DMS 273 (cell line): ENCODE measurements at regions not wholly inside any gene's neighbourhood (a gene's known extent, or its start where the extent isn't known, plus 50 kb on each side); places are given as distances from the start of the nearest gene placed in this dataset.
"Not testable (repeated sequence)": the region's sequence is repeated elsewhere in the genome, so short reads cannot be mapped to it uniquely, and the experiment has no call there.

Source experiments
- DNase-seq: peaks from one replicate; lab custom pipeline; 2025; ENCODE audit not compliant: unreplicated experiment; lab: John Stamatoyannopoulos, UW

DNA sequence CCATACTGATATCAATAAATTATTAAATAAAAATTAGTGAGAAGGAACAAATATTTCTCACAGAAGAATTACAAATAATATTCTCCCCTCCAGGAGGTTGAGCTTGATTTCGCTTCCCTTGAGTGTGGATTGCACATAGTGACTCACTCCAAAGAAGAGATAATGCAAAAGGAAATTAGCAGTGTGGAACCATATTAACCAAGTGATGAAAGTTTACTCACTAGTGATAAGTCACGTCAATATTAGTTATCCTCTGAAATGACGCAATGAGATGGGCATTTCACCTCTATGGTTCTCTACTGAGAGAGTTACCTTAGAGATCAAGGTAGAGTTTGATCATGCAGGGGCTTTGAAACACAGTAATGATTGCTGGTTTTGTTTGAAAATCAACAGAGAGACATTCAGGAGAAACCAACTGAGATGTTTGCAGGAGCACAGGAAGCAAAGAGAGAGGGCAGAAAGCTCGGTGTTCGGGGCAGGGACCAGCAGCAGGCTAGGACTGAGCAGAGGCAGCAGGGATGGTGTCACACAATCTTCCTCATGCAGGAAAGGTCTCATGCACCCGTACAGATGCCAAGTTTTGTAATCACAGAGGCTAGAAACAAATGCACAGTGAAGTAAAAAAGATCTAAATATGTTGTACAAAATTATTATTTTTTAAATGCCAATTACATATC, 634.5 kb downstream of the QKI start:
- no peak for DNase-seq

DNA sequence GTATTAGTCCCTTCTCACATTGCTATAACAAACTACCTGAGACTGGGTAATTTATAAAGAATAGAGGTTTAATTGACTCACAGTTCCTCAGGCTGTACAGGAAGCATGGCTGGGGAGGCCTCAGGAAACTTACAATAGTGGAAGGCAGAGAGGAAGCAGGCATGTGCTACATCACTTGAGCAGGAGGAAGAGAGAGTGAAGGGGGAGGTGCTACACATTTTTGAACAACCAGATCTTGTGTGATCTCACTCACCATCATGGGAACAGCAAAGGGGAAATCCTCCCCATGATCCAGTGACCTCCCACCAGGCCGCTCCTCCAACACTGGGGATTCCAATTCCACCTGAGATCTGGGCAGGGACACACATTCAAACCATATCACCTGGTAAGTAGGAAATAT, 630.6 kb downstream of the QKI start:
- DNase-seq = no peak

DNA sequence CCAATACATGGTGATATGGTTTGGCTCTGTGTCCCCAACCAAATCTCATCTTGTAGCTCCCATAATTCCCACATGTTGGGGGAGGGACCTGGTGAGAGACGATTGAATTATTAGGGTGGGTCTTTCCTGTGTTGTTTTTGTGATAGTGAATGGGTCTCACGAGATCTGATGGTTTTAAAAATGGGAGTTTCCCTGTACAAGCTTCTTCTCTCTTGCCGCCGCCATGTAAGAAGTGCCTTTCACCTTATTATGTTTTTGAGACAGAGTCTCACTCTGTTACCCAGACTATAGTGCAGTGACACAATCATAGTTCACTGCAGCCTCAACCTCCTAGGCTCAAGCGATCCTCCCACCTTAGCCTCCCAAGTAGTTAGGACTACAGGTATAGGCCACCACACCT, 629.1 kb downstream of the QKI start:
- DNase-seq = not testable (repeated sequence)

DNA sequence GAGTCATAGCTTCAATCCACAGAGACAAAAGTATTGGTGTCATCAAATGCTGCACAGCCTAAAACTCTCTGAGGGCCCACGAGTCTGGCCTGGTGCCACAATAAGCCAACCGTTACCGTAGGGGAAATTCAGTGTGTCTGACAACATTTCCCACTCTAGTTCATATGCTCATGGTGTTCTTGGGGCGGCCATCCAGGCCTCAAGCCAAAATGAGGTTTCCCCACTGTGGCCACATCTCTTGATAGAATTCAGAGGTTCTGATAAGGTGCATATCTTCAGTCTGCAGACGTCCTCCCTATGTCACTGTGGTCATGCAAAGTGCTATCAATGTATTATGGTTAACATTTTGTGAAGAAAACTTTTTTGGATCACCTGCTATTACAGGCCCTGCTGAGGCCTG, 627.7 kb downstream of the QKI start:
- no peak for DNase-seq

DNA sequence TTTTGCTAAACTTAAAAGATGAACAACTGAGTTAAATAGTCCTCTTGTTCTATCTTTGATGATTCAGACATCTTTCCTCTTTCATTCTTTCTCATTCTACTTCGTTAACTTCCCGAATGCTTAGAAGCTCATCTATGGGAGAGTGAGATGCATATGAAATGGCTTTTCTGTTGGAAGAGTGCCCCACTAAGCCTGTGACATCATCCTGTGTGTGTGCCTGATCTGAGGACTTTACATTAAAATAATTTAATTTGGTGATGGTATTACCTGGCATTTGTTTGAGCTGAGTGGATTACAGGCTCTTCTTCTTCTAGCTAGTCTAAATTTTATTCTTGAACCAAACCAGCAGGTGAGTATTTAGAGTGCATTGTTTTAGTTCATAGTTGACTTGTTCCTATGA, 626.5 kb downstream of the QKI start:
- DNase-seq = no peak

DNA sequence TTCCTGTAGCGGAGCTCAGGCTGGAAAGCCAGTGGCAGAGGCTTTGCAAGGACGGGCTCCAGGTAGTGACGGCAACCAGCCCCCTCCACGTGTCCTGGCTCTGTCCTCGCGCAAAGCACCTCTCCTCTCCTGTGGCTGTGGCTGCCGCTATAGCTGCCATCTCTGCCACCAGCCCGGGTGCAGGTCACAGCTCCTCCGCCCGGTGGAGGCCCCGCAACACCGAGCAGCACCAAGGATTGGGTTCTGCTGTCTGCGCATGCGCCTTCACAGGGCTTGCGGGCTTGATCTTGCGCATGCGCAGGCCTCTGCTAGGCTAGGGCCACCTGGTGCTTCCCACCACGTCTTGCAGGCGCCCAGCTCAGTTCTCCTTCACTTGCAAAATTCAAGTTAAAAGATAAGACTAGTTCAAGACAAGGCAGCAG, 625.4 kb downstream of the QKI start:
- DNase-seq = no peak

DNA sequence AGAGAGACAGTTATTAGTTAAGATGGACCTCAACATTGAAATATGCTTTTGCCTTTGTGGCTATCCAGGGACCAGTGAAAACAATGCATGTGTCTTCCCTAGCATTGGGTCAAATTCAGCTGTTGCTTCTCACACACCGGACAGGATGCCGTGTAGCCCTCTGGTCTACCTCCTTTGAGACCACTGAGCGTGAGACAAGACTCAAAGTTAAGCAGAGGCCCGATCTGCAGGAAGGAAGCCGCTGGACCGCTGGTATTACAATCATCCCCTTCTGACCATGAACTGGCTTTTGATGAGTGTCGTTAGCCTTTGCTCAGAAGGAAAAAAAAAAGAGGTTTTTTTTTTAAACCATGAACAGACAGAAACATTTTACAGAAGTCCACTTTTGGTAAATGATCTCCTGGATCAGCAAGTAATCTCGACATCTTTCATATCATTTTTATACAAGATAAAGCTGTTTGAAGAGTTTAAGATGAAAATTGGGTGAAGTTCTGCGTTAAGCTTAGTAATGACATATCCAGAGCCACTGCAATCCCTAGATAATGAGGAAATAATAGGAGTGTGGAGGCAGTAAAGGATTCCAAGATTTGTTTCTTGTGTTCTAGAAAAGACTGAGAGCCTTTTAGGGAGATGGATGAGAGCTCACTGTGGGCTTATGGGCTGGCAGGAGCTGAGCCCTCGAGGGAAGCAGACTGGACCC, 622.8 kb downstream of the QKI start:
- DNase-seq = no peak

DNA sequence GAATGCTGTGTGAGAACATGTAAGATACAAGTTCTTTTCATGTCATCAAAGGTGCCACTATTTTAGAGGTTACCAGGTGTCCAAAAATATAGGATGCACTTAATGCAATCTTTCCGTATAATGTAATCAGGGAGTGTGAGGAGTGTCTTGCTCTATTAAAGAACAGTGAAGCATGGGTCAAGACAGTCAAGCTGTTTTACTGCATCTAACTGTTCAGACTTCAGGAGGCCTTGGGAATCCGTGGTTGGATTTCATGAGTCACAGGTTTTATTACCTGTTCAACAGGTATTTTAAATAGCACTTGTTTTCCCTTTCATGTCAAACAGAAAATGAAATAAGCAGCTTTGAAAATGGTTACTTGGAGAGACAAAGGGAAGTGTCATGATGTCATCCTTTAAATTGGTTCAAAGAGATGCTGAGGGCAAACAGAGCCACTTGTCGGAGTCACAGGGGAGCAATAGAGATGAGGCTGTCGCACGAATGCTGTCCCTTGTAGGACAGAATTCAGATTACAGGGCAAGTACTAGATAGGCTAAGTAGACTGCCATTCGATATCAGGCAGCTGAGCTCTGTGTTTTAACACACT, 621.5 kb downstream of the QKI start:
- DNase-seq = no peak

DNA sequence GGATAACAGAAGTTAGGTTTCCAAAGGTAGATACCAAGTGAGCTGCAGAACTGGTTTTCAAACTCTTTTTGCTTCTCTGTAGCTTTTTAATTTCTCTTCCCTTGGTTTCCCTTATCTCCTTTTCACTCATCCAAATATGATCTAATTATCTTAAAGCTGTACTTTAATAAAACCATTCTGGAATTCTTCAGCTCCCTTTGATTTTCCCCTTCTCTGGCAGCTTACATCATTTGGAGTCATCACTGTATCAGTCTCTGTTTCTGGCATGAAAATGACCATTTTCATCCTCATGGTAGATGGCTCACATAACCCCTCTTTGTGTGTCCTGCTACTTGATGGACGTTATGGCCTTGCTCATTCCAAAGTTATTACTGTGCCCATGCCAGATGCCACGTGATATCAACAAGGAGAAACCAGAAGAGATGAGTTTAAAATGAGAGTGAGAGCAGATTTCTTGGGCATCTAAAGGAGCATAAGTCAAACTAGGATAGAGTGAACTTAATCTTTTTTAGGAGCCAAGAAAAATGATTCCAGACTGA, 620.2 kb downstream of the QKI start:
- no peak for DNase-seq

DNA sequence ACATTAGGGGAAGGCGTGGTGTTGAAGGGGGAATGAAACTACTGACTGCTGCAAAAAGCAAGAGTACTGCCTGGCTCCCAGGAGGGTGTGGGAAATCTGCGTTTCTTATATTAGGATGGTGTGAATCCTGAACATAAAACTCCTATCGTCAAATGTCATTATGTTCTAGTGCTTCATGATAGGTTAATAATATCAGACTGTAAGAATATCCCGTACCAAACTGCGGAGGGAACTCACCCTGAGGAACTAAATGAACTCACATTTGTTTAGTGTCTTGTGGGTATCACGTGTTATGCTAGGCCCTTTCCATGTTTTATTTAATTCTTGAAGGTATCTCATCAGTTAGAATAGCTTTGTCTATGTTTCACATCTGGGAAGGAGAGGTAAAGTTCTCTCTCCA, 610.7 kb downstream of the QKI start:
- DNase-seq = no peak

DNA sequence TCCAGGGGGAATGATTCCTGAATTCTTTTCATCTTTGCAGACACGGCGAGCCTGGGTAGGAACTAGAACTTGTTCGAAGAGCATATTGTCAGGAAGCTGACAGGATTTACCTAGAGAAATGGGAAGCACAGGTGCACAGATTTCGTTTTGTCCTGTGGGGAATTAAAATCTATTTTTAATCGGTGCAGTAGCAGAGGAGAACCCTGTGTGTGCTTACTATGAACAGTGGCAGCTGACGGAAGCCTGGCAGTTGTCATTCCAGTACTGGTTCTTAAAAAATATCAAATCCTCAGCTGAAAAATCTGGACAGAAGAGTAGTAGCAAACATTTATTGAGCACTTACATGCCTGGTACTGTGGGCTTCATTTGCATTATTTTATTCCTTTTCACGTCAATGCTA, 609.0 kb downstream of the QKI start:
- DNase-seq = no peak

DNA sequence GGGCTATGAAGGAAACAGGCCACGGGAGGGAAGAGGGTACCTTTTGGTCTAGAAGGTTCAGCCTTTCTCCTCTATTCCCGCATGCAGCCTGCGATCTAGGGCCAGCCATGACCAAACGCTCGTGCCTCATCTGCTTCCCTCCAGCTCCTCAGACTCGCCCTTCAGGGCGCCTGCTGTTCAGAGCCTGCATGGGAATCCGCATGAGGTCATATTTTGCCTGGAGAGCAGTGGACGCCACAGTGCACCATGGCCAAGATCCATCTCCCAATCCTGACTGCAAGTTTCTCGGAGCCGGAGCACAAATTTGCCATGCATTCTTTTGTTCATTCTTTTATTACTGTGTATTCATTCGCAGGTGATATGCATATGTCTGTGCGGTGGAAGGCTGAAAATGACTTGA, 608.1 kb downstream of the QKI start:
- no peak for DNase-seq

DNA sequence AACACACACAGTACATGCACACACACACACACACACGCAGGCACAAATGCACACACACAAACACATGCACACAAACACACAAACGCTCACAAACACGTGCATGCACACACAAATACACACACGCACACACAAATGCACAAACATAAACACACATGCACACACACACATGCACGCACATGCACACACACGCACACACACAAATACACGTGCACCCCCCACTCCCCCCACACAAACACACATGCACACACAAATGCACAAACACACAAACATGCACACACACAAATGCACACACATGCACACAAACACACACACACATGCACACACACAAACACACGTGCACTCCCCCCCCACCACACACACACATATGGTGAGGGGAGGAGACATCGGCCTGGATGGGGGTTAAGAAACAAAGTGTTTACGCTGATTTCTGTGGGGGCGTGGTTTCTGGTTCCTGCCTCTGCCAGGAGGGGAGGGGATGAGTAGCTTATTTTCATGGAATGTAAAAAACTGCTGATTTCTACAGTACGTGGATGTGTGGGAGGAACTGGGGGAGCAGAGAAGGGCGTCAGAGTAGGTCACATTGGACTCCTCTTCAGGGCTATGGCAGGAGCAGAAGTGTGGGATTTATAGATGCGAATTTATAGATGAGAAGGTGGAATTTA, 607.2 kb downstream of the QKI start:
- no peak for DNase-seq

DNA sequence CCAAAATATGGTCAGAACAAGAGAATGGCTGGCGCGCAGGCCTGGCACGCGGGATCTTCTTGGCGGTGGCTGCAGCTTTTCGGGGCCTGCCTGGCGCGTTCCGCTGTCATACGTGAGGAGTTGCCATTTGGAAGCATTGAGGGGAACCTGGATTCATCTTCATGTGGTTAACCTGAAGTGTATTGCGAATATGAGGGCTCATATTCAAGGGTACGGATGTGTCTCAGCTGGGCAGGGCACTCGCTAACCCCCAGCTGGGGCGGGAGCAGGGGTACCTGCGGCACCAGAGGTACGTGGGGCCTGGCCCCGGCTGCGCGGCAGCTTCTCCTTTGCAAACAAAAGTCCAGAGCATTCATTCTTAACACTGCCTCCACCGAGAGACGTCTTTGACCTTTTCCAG, 605.6 kb downstream of the QKI start:
- no peak for DNase-seq

DNA sequence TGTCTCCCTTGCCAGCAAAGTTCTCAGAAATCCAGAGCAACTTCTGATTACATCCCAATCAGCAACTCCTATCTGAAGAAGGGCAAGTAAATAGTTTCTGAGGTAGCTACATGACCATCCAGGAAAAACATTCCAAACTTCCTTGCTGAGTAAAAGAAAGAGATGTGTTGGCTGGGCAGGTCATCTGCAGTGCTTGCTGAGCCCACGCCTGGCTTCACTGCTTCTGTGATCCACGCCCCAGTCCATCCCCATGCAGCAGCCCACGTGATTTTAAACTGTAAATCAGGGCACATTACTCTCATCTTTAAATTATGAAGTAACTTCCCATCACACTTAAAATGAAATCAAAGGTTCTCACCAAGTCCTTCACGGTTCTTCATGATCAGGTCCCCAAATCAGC, 603.6 kb downstream of the QKI start:
- no peak for DNase-seq

DNA sequence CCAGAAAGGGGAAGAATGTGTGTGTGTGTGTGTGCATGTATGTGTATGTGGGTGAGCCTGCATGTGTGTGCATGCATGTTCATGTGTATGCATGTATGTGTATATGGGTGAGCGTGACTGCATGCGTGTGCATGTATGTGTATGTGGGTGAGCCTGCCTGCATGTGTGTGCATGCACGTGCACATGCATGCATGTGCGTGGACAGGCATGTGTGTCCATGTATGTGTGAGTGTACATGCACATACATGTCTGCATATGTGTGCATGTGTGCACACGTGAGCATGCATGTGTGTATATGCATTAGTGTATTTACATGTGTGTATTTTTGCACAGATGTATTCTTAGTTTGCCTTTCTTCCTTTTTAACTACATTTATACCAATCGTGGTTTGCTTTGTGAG, 601.5 kb downstream of the QKI start:
- DNase-seq = no peak

DNA sequence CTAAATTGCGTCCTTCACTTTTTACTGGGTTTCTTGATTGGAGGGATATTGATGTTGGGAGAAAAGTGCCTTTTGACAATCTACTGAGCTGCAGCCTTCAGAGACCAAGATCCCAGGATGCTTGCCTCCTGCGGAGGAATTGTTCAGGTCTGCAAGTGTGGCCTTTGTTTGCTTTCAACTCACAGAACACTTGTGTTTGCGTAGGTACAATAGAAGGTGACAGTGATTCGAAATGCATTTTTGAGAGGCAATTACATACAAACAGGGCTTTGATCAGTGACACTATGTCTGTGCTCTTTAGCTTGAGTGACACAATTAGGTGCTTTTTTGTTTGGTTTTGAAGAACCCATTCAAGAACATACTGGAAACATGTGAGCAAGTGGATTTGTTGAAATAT, 600.6 kb downstream of the QKI start:
- no peak for DNase-seq

DNA sequence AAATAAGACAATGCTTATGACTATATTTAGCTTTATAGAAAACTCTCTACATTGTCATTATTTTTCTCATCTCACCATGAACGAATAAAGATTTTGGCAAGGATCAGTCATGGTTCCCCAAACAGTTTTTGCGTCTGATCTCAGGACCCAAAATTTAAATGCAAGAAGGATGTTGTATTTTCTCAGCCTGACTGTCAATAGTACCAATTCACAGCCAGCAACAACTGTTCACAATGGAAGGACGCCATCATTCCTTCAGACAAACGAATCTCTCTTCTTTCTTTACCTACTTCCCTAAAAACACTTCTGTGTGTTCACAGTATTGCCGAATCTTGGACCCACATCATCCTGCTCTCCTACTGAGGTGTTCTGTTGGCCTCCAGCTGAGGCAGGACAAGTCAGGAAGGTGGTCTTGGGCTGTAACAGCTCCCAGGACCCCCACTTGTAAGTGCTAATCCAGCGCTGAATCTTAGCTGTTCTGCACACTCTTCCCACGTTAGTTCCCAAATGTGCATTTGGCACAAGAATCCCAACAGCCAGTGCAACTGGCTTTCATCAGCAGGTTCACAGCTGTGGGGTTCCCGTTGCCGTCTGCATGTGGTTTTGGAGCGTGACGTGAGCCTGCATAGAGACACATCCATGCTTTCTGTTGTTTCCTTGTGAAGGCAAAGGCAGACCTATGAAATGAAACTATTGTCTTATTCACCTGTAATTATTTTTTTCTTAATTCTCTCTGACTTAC, 600.0 kb downstream of the QKI start:
- no peak for DNase-seq

DNA sequence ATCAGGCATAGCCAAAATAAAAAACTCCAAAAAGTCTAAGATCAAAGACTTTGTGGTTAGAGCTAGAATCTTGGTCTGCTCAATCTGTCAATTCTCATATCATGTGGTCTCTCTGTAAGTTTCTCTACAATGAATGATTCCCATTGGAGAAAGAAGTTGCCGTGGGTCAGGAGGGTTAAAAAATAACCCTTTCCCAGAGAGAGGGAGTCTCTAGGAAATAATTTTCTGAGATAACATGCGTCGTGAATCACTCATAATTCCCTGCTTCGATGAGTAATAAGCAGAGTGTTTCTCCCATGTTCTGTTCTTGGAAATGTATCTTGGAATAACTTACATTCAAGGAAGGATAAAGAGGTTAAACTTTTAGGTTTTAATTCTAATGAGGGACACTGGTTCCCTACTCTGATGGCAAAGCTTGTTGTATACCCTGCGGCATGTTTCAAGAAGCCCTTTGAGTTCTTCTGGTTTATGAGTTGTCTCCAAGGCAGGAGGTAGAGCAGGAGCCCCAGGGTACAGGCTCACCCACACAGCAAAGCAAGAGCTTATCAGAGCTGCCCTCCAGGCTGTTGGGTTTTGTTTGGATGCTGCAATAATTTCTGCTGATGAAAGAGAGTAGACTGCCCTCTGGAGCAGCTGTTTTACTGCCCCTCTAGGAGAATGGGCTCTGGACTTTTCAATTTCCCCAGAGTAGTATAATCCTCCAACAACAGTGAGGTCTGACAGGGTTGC, 599.1 kb downstream of the QKI start:
- no peak for DNase-seq

DNA sequence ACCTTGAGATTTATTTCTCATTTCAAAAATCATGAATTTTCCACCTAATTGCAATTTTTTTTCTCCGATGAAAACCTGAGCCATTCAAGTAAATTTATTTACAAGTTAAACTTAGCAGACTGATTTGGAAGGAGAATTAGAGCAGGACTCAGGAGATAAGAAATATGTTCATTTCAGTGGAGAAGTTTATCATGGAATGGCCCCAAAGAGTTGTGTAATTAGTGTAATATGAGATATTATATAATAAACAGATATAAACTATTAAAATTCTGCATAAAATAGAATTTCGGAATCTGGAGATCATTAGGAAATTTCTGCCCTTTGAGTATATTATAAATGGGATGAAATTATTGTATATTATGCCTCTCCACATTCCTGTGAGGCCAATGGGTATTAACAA, 596.8 kb downstream of the QKI start:
- DNase-seq = no peak
